Heart right ventricle (tissue), 16 donors: ENCODE measurements at regions not wholly inside any gene's neighbourhood (a gene's known extent, or its start where the extent isn't known, plus 50 kb on each side); places are given as distances from the start of the nearest gene placed in this dataset.

Source experiments
- ATAC-seq, 8 donors: fragments of 200-7000 bp; cut with Tn5 transposase; one replicate each; pipeline ENCODE4 v1.9.1; 2020; ENCODE audit warnings: mild to moderate bottlenecking in 8 of 8, moderate library complexity in 8 of 8, moderate number of reproducible peaks in 1 of 8
- DNase-seq, 2 donors: peaks; one replicate each; pipeline ENCODE4 v3.0.0-alpha.2; 2020
- H3K27ac ChIP-seq, 10 donors: fragments of 200-600 bp; sonication (generic) in 2 of 10; one replicate each; pipeline versions ENCODE4 v1.5.0 to v1.8.0; 2020 to 2022; ENCODE audit warnings: mild to moderate bottlenecking in 3 of 10
- H3K27me3 ChIP-seq, 7 donors: fragments of 200-600 bp; one replicate each; pipeline ENCODE4 v1.8.0; 2021 to 2022; ENCODE audit warnings: mild to moderate bottlenecking in 2 of 7
- H3K36me3 ChIP-seq, 9 donors: fragments of 200-600 bp; sonication (generic) in 1 of 9; one replicate each; pipeline versions ENCODE4 v1.5.0 to v1.8.0; 2020 to 2022; ENCODE audit warnings: mild to moderate bottlenecking in 2 of 9
- H3K4me1 ChIP-seq, 9 donors: fragments of 200-600 bp; sonication (generic) in 1 of 9; one replicate each; pipeline versions ENCODE4 v1.5.0 to v1.8.0; 2020 to 2022; ENCODE audit warnings: mild to moderate bottlenecking in 4 of 9
- H3K4me3 ChIP-seq, 10 donors: fragments of 200-600 bp; sonication (generic) in 2 of 10; one replicate each; pipeline versions ENCODE4 v1.5.0 to v1.8.0; 2020 to 2022; ENCODE audit warnings: mild to moderate bottlenecking in 7 of 10, moderate library complexity in 2 of 10
- H3K9me3 ChIP-seq, 11 donors: fragments of 200-600 bp in 10 of 11; sonication (generic) in 2 of 11; one replicate each; pipeline versions ENCODE4 v1.5.0 to v1.8.0; 2013 to 2022; ENCODE audit warnings: mild to moderate bottlenecking in 2 of 11, control low read depth in 1 of 11, moderate library complexity in 1 of 11
- WGBS, 2 donors: extraction: QIAGEN DNeasy Blood & Tissue Kit; methylation state at CpG; one replicate each; pipeline ENCODE4 v1.1.7; 2013; ENCODE audit warnings: inconsistent platforms in 1 of 2; 5-methylcytosine and 5-hydroxymethylcytosine counted together
- intact Hi-C, 10 donors: fragments of 100-400 bp; cut with DNase I; formaldehyde crosslinking; loops; one replicate each; pipeline versions ENCODE4 v1.11.1 to v1.14.2; 2022
- TF ChIP-seq, protein P1 (sequence below), 9 donors: fragments of 200-600 bp; sonication (generic) in 2 of 9; IDR thresholded peaks; one replicate each; pipeline versions ENCODE4 v1.5.0 to v1.8.0; 2021 to 2022; ENCODE audit warnings: antibody characterized with exemption in 9 of 9, mild to moderate bottlenecking in 5 of 9, moderate library complexity in 1 of 9
- donor health status: Arrhythmogenic right ventricular cardiomyopathy.
- donor health status: ischemic (EF 13 %, LVEDD 7.1; RV severe dilation, severe dysfunction).
- donor health status: healthy with polysubstance abuse.
- donor health status: DM: no; HTN: yes; CAD: no.
- donor health status: DM: no; HTN: no; CAD: no.
- donor health status: ischemic (EF 25% LVEDD 6.9; RV normal size, moderate dysfunction).
- donor health status: ischemic (EF 25% LVEDD 5.7; RV mildly dilated, moderate dysfunction).
- donor health status: healthy.
- donor health status: DM: yes; HTN: yes; CAD: no.
- donor health status: Ischemic cardiomyopathy.
- donor health status: ischemic (EF 35%, LVEDD 5.7; RV mildly dilated, moderate dysfunction).
- donor health status: nonischemic (EF 11% LVEDD 7.7; RV severe dilation, severe dysfunction).
- donor health status: DM: yes; HTN: yes; CAD: no.
- donor health status: PGD.
- donor health status: ischemic (EF 29% LVEDD 5.4; RV normal size, mild dysfunction).
- donor health status: nonischemic (EF 23%, LVEDD 6.1; RV moderate dilation, normal function).

GRCh38 chr14:53606203-53606602 is 350.4 kb downstream of the BMP4 start:
- DNase-seq, result no peak
- Histone ChIP-seq H3K4me1 (no peaks in the 10 kb centered on the region), H3K4me3 (no peak overlapping the region), H3K27ac (no peak overlapping the region), H3K36me3 (no peaks in the 10 kb centered on the region), H3K9me3 (peaks cover 0 to under 1% (median 0%) of the 10 kb centered on the region in 11 donors), H3K27me3 (peaks cover 0 to 5% (median 0%) of the 10 kb centered on the region in 7 donors)
- 92 to 97% methylated on average over 1 of the region's 1 CpG for WGBS, 2 donors
- TF ChIP-seq, protein P1, sequence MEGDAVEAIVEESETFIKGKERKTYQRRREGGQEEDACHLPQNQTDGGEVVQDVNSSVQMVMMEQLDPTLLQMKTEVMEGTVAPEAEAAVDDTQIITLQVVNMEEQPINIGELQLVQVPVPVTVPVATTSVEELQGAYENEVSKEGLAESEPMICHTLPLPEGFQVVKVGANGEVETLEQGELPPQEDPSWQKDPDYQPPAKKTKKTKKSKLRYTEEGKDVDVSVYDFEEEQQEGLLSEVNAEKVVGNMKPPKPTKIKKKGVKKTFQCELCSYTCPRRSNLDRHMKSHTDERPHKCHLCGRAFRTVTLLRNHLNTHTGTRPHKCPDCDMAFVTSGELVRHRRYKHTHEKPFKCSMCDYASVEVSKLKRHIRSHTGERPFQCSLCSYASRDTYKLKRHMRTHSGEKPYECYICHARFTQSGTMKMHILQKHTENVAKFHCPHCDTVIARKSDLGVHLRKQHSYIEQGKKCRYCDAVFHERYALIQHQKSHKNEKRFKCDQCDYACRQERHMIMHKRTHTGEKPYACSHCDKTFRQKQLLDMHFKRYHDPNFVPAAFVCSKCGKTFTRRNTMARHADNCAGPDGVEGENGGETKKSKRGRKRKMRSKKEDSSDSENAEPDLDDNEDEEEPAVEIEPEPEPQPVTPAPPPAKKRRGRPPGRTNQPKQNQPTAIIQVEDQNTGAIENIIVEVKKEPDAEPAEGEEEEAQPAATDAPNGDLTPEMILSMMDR (IDR thresholded peaks at IDR 0.05), result no peak
- intact Hi-C loops, result no loop called here
- ATAC-seq, result no peak

- no peak for ATAC-seq
- TF ChIP-seq, protein P1 (IDR thresholded peaks at IDR 0.05), result no peak
Measured at GRCh38 chr14:53605562-53605961, 351.1 kb downstream of the BMP4 start.

DNA sequence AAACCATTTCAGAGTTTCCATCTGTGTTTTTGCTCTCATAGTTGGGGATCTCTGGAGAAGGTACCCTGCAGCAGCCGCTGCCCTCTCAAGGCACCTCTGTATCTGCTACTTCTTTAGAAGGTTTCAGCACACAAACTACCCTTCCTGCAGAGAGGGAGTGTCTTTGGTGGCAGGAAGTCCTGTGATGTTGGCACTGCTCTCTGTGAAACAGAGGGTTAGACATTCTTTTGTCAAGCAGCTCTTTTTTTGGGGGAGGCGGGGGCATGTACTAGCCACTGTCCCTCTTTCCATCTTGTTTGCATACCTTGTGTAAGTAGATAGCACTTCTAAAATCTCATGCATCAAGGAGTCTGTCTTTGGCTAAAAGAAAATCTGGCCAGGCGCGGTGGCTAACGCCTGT is 352.6 kb downstream of the BMP4 start:
- H3K4me3 ChIP-seq, result no peak overlapping the region
- H3K36me3 ChIP-seq, result no peaks in the 10 kb centered on the region
- ATAC-seq, result no peak
- DNase-seq, result no peak
- no peak overlapping the region for H3K27ac ChIP-seq
- intact Hi-C loops, result no loop called here
- peaks cover 0 to under 1% (median 0%) of the 10 kb centered on the region in 7 donors for H3K27me3 ChIP-seq
- no peaks in the 10 kb centered on the region for H3K4me1 ChIP-seq
- no peaks in the 10 kb centered on the region for H3K9me3 ChIP-seq
- TF ChIP-seq, protein P1 (IDR thresholded peaks at IDR 0.05), result no peak
- WGBS, 2 donors, result 96 to 97% methylated on average over 5 of the region's 5 CpGs

More at GRCh38 chr14:53605562-53605961, 351.1 kb downstream of the BMP4 start:
- Histone ChIP-seq H3K4me3 (no peak overlapping the region), H3K36me3 (no peaks in the 10 kb centered on the region), H3K4me1 (no peaks in the 10 kb centered on the region), H3K27ac (no peak overlapping the region), H3K27me3 (peaks cover 0 to 5% (median 0%) of the 10 kb centered on the region in 7 donors), H3K9me3 (no peaks in the 10 kb centered on the region)
- intact Hi-C loops, result no loop called here
- no peak for DNase-seq

DNA sequence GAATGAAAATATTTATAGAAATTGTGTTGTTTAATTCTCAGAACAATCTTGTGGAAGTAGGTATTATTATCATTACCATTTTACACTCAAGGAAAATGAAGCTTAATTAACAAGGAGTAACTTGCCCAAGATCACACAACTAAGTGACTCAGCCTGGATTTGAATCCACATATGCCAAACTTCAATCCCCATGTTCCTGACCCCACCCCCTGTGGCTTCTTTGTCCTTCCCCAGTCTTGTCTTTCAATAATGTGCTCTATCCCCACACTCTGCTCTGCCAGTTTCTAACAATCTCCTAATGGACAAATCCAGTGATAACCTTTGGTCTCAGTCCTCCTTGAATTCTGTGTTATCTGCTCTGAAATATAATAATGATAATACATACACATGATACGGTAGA is 355.2 kb downstream of the BMP4 start:
- WGBS, 2 donors, result 81 to 92% methylated on average over 1 of the region's 1 CpG
- intact Hi-C loops, result no loop called here
- Histone ChIP-seq H3K27ac (no peak overlapping the region), H3K36me3 (no peaks in the 10 kb centered on the region), H3K4me3 (no peak overlapping the region), H3K9me3 (no peaks in the 10 kb centered on the region), H3K4me1 (no peaks in the 10 kb centered on the region), H3K27me3 (no peaks in the 10 kb centered on the region)
- no peak for DNase-seq
- TF ChIP-seq, protein P1 (IDR thresholded peaks at IDR 0.05), result no peak
- no peak for ATAC-seq
